HG02943 (cell line): ENCODE measurements at regions not wholly inside any gene's neighbourhood (a gene's known extent, or its start where the extent isn't known, plus 50 kb on each side); places are given as distances from the start of the nearest gene placed in this dataset.

ENCODE experiments used
- ATAC-seq: cut with Tn5 transposase; IDR thresholded peaks from one replicate; pipeline ENCODE4 v1.9.1; 2021; ENCODE audit warnings: mild to moderate bottlenecking, low read depth, moderate library complexity; ENCODE audit not compliant: unreplicated experiment

- ATAC-seq = no peak
These were observed 590.0 kb upstream of the NOX3 start for GRCh38 chr6:156045401-156046267.

GRCh38 chr6:156033598-156033997 lies 578.0 kb upstream of the NOX3 start:
- no peak for ATAC-seq

GRCh38 chr6:156031516-156031915 lies 575.9 kb upstream of the NOX3 start:
- no peak for ATAC-seq

- no peak for ATAC-seq
These were observed 574.4 kb upstream of the NOX3 start for GRCh38 chr6:156030053-156030452.

GRCh38 chr6:156029286-156029985 lies 573.8 kb upstream of the NOX3 start:
- no peak for ATAC-seq

- ATAC-seq = no peak
These were observed 572.9 kb upstream of the NOX3 start for GRCh38 chr6:156028335-156029131.

- no peak for ATAC-seq
These were observed 571.6 kb upstream of the NOX3 start for GRCh38 chr6:156027248-156027626.

- no peak for ATAC-seq
These were observed 571.0 kb upstream of the NOX3 start for GRCh38 chr6:156026486-156027247.

- ATAC-seq = no peak
These were observed 568.7 kb upstream of the NOX3 start for GRCh38 chr6:156024339-156024738.

GRCh38 chr6:156021746-156022396 lies 566.2 kb upstream of the NOX3 start:
- no peak for ATAC-seq

GRCh38 chr6:156017838-156018237 lies 562.2 kb upstream of the NOX3 start:
- no peak for ATAC-seq

- ATAC-seq = no peak
These were observed 560.7 kb upstream of the NOX3 start for GRCh38 chr6:156016186-156016976.

GRCh38 chr6:156013155-156013554 lies 557.5 kb upstream of the NOX3 start:
- no peak for ATAC-seq

GRCh38 chr6:156009656-156010055 lies 554.0 kb upstream of the NOX3 start:
- no peak for ATAC-seq

- ATAC-seq = no peak
These were observed 549.2 kb upstream of the NOX3 start for GRCh38 chr6:156004796-156005195.

- ATAC-seq = no peak
These were observed 540.5 kb upstream of the NOX3 start for GRCh38 chr6:155996151-155996550.

GRCh38 chr6:155995281-155995680 lies 539.6 kb upstream of the NOX3 start:
- no peak for ATAC-seq

GRCh38 chr6:155994086-155994485 lies 538.4 kb upstream of the NOX3 start:
- ATAC-seq = no peak

GRCh38 chr6:155993240-155993639 lies 537.6 kb upstream of the NOX3 start:
- ATAC-seq = no peak
